ENCODE measurements at regions not wholly inside any gene's neighbourhood (a gene's known extent, or its start where the extent isn't known, plus 50 kb on each side); places are given as distances from the start of the nearest gene placed in this dataset.
A peak's percentile ranks its signal among the peaks of the same experiment; 100 is the strongest.

DNA sequence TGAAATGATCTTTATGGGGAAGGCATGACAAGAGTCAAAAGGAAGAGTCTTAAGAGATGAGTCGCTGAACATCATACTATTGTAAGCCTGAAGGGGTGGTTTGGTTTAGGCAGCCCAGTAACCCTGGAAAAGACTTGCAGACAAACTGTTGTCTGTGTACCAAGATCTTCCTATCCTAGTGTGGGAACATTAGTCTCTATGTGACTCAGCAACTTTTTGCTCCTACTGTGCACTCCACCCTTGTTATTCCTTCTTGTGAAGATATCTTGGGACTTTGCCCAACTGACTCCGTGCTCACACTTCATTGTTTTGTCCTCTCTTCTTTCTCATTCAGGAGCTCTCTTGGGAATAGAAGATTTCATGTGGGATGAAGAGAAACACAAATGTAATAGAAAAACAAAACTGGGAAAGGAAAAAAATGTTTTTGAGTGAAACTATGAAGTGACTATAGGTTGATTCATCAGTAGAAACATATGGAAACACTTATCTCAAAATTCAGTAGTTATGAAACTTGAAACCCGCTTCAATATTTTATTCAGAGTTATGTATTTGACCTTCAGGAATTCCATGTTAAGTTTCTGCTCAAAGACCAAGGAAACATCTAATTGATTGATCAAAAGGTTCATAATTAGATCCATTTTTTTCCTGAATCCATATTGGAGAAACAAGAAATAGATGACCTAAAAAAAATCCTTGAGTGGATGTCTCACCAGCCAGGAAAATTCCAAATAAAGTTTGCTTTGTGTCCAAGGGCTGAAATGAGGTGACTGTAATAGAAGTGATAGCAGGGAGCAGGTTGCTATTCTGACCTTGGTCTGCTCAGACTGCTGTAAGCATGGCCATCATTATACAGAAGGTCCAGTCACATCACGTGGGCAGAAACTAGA, 67.2 kb downstream of the BTG1 start:
- H2AFZ ChIP-seq = no peak overlapping the region
- peaks cover 35% of the 10 kb centered on the region for H3F3A ChIP-seq (ENCODE audit: insufficient read depth, low read depth)
- DNase-seq = peak; percentile 28 to 69
- peaks cover 9% of the 10 kb centered on the region; the same call in 1 of the 2 replicates for H3K79me2 ChIP-seq (ENCODE audit: low read depth)
- H3K4me3 ChIP-seq = no peak overlapping the region
- H3K27ac ChIP-seq = peak overlapping the region; percentile 96
- H3K27me3 ChIP-seq (ENCODE audit: insufficient read depth, low read depth) = no peaks in the 10 kb centered on the region
- peak overlapping the region; percentile 48 for H3K4me2 ChIP-seq
- ChIA-PET CTCF (no interaction called here), POLR2A (ENCODE audit: unreplicated experiment) (interaction anchor here (0.6 kb wide), 1 partner anchor 158 kb away, joined by 4 read pairs; no protein-coding TSS in a partner anchor)
- H3K9me2 ChIP-seq (ENCODE audit: insufficient read depth) = no peaks in the 10 kb centered on the region
- no peaks in the 10 kb centered on the region for H3K9me3 ChIP-seq (ENCODE audit: insufficient read depth, low read depth)
- no peak for TF ChIP-seq CTCF (conservative IDR thresholded peaks at IDR 0.05)
- peaks cover 42% of the 10 kb centered on the region for H3K4me1 ChIP-seq (replicated peaks; ENCODE audit: insufficient read depth)
- H4K20me1 ChIP-seq (ENCODE audit: insufficient read depth) = no peaks in the 10 kb centered on the region
- no peaks in the 10 kb centered on the region for H3K36me3 ChIP-seq (ENCODE audit: low read depth)
- no TSS peak for BruUV-seq (replicated peaks)
- intact Hi-C loops (cut with micrococcal nuclease; ENCODE audit: unreplicated experiment) = loop anchor here (1.0 to 2.0 kb wide), 2 partner anchors 92 to 492 kb away; no protein-coding TSS in a partner anchor

DNA sequence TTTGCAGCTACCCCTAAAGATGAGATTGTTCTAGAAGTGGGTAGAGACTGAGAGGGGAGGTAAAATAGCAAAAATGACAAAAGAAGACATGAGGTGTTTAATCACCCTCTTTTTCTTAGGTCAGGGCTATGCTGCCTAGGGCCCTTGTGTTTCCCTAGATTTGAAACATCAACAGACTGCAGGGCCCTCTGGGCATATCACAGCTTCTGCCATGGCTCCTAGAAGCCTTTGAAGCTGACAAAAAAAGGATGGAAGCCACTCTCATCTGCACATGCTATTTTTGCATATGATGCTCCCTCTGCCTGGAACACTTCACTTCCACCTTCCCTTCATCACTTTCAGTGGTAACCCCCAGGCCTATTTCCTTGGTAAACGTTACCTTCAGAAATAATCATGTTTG, 68.1 kb downstream of the BTG1 start:
- Histone ChIP-seq H3K4me2 (peak overlapping the region; percentile 48), H3K36me3 (ENCODE audit: low read depth) (no peaks in the 10 kb centered on the region), H2AFZ (no peak overlapping the region), H3K9me2 (ENCODE audit: insufficient read depth) (no peaks in the 10 kb centered on the region), H3K4me3 (no peak overlapping the region), H3K4me1 (replicated peaks; ENCODE audit: insufficient read depth) (peaks cover 42% of the 10 kb centered on the region), H3K27ac (peak overlapping the region; percentile 96), H3K27me3 (ENCODE audit: insufficient read depth, low read depth) (no peaks in the 10 kb centered on the region), H3F3A (ENCODE audit: insufficient read depth, low read depth) (peaks cover 35% of the 10 kb centered on the region), H4K20me1 (ENCODE audit: insufficient read depth) (no peaks in the 10 kb centered on the region), H3K79me2 (ENCODE audit: low read depth) (peaks cover 9% of the 10 kb centered on the region; the same call in 1 of the 2 replicates), H3K9me3 (ENCODE audit: insufficient read depth, low read depth) (no peaks in the 10 kb centered on the region)
- DNase-seq = no peak
- CTCF ChIA-PET = no interaction called here
- no peak for TF ChIP-seq CTCF (conservative IDR thresholded peaks at IDR 0.05)
- no peak for TF ChIP-seq EZH2 (IDR thresholded peaks at IDR 0.05; ENCODE audit: low read depth)
- intact Hi-C loops (cut with micrococcal nuclease; ENCODE audit: unreplicated experiment) = no loop called here
- POLR2A ChIA-PET (ENCODE audit: unreplicated experiment) = no interaction called here
- no TSS peak for BruUV-seq (replicated peaks)

DNA sequence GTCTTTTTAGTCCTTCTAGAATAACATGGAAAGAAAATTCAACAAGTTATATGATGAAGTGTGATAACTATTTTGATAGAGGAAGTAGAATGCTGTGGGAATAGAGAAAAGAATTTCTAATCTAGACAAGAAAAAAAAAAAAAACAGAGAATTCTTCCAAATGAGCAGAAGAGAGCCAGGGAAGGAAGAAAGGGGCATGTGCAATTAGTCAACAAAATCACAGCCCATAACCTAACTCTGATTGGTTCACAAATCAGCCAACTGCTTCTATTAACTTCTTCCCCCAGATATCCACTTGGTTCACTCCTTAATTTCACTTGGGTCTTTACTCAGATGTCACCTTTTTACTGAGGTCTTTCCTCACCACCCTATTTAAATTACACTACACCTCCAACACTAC, 69.5 kb downstream of the BTG1 start:
- Histone ChIP-seq H3K79me2 (ENCODE audit: low read depth) (peaks cover 9% of the 10 kb centered on the region; the same call in 1 of the 2 replicates), H2AFZ (no peak overlapping the region), H3K4me3 (no peak overlapping the region), H3K27ac (no peak overlapping the region), H3K27me3 (ENCODE audit: insufficient read depth, low read depth) (no peaks in the 10 kb centered on the region), H3K36me3 (ENCODE audit: low read depth) (no peaks in the 10 kb centered on the region), H3K4me1 (replicated peaks; ENCODE audit: insufficient read depth) (peaks cover 34% of the 10 kb centered on the region), H3K9me2 (ENCODE audit: insufficient read depth) (no peaks in the 10 kb centered on the region), H3K9me3 (ENCODE audit: insufficient read depth, low read depth) (no peaks in the 10 kb centered on the region), H4K20me1 (ENCODE audit: insufficient read depth) (no peaks in the 10 kb centered on the region), H3K4me2 (no peak overlapping the region), H3F3A (ENCODE audit: insufficient read depth, low read depth) (peaks cover 31% of the 10 kb centered on the region)
- no peak for DNase-seq
- CTCF ChIA-PET = no interaction called here
- BruUV-seq (replicated peaks) = no TSS peak
- POLR2A ChIA-PET (ENCODE audit: unreplicated experiment) = no interaction called here
- intact Hi-C loops (cut with micrococcal nuclease; ENCODE audit: unreplicated experiment) = no loop called here
- TF ChIP-seq EZH2 (IDR thresholded peaks at IDR 0.05; ENCODE audit: low read depth) (no peak), CTCF (conservative IDR thresholded peaks at IDR 0.05) (no peak)

Measured in PC-9 (cell line).